Panc1 (cell line): ENCODE measurements at regions not wholly inside any gene's neighbourhood (a gene's known extent, or its start where the extent isn't known, plus 50 kb on each side); places are given as distances from the start of the nearest gene placed in this dataset.
"Not testable (repeated sequence)": the region's sequence is repeated elsewhere in the genome, so short reads cannot be mapped to it uniquely, and the experiment has no call there.

Source experiments
- ATAC-seq: fragments of 200-7000 bp; cut with Tn5 transposase; 2 replicates; pipeline ENCODE4 v1.9.1; 2020; ENCODE audit warnings: mild to moderate bottlenecking, moderate library complexity
- BruUV-seq: library from RNA; stranded (reverse); fragments of 400-500 nt; replicated peaks from 2 replicates; lab custom pipeline; 2021; lab: Mats Ljungman, UMichigan
- CTCF ChIA-PET: fragments of 300-600 bp; sonication (Branson Sonifier 250); formaldehyde crosslinking; loops from one replicate; lab custom pipeline; 2022; ENCODE audit warnings: antibody characterized with exemption; lab: Charles Lee
- POLR2A ChIA-PET: fragments of 300-600 bp; sonication (Branson Sonifier 250); formaldehyde crosslinking; loops from one replicate; lab custom pipeline; 2022; ENCODE audit warnings: antibody characterized with exemption; lab: Charles Lee
- DNase-seq: peaks from one replicate; pipeline ENCODE4 v3.0.0-alpha.2; 2010; ENCODE audit warnings: low read depth, low spot score
- H3K27ac ChIP-seq: 2 replicates; pipeline ENCODE4 v1.5.1; 2011; ENCODE audit warnings: mild to moderate bottlenecking, low read length, inconsistent platforms
- H3K27me3 ChIP-seq: fragments of 200-500 bp; sonication (Bioruptor generic); 2 replicates; pipeline ENCODE4 v1.6.0; 2014; ENCODE audit warnings: low read length, inconsistent platforms; ENCODE audit not compliant: control insufficient read depth, insufficient read depth
- H3K36me3 ChIP-seq: fragments of 200-500 bp; sonication (Bioruptor generic); 2 replicates; pipeline ENCODE4 v1.5.1; 2014; ENCODE audit warnings: inconsistent platforms, mild to moderate bottlenecking, low read length, moderate library complexity; ENCODE audit not compliant: control insufficient read depth, insufficient read depth
- H3K4me1 ChIP-seq: 2 replicates; pipeline ENCODE4 v1.5.1; 2011; ENCODE audit warnings: inconsistent platforms, mild to moderate bottlenecking, low read length, moderate library complexity; ENCODE audit not compliant: control insufficient read depth, insufficient read depth
- H3K4me3 ChIP-seq, 2 experiments: 2 replicates each; pipeline ENCODE4 v1.5.1; 2011 to 2012; ENCODE audit warnings: low read depth in 2 of 2, low read length in 2 of 2, mild to moderate bottlenecking in 2 of 2, inconsistent platforms in 1 of 2, moderate library complexity in 1 of 2
- H3K9me3 ChIP-seq: fragments of 200-500 bp; sonication (Bioruptor generic); 2 replicates; pipeline ENCODE4 v1.5.1; 2014; ENCODE audit warnings: low read depth, mild to moderate bottlenecking, inconsistent platforms, low read length, moderate library complexity; ENCODE audit not compliant: control insufficient read depth, insufficient read depth
- CTCF ChIP-seq: fragments of 450-650 bp; IDR thresholded peaks from 2 replicates; pipeline ENCODE4 v1.5.1; 2017; ENCODE audit warnings: mild to moderate bottlenecking
- POLR2AphosphoS5 ChIP-seq: IDR thresholded peaks from 2 replicates; pipeline ENCODE4 v1.6.1; 2012; ENCODE audit warnings: mild to moderate bottlenecking, low read depth, low read length, moderate library complexity
- REST ChIP-seq, 2 experiments: IDR thresholded peaks; 2 replicates each; pipeline ENCODE4 v1.6.1; 2011 to 2012; ENCODE audit warnings: low read depth in 2 of 2, control low read depth in 1 of 2, low read length in 1 of 2, mild to moderate bottlenecking in 1 of 2, moderate library complexity in 1 of 2; ENCODE audit not compliant: insufficient read depth in 1 of 2
- SIN3A ChIP-seq: IDR thresholded peaks from 2 replicates; pipeline ENCODE4 v1.6.1; 2012; ENCODE audit warnings: low read depth, mild to moderate bottlenecking, low read length, moderate library complexity, borderline replicate concordance; ENCODE audit not compliant: insufficient read depth
- TCF7L2 ChIP-seq: IDR thresholded peaks from 2 replicates; pipeline ENCODE4 v1.6.1; 2011; ENCODE audit warnings: mild to moderate bottlenecking, low read depth, low read length, inconsistent platforms
- in situ Hi-C: cut with HindIII; loops from 2 replicates; pipeline ENCODE4 v1.10.0; 2016; ENCODE audit warnings: low sequenced_read_pairs, low pct_unique_long_range_greater_than_20kb
- intact Hi-C: fragments of 100-400 bp; cut with micrococcal nuclease; formaldehyde crosslinking; loops from one replicate; pipeline ENCODE4 v1.10.0; 2022; ENCODE audit not compliant: unreplicated experiment

DNA sequence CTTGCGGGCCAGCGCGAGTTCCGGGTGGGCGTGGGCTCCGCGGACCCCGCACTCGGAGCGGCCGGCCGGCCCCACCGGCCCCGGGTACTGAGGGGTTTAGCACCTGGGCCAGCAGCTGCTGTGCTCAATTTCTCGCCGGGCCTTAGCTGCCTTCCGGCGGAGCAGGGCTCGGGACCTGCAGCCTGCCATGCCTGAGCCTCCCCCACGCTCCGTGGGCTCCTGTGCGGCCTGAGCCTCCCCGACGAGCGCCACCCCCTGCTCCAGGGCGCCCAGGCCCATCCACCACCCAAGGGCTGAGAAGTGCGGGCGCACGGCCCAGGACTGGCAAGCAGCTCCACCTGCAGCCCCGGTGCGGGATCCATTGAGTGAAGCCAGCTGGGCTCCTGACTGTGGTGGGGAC, 73.6 kb upstream of the LTA4H start:
- CTCF ChIA-PET, result interaction anchor here (0.6 kb wide), 2 partner anchors 407 to 612 kb away, joined by 3 to 4 read pairs; no protein-coding TSS in a partner anchor
- H3K4me1 ChIP-seq, BruUV-seq, intact Hi-C loops, POLR2A ChIA-PET, H3K36me3 ChIP-seq, H3K27me3 ChIP-seq, H3K9me3 ChIP-seq, H3K27ac ChIP-seq, in situ Hi-C loops, ATAC-seq, DNase-seq, H3K4me3 ChIP-seq: not testable (repeated sequence)

DNA sequence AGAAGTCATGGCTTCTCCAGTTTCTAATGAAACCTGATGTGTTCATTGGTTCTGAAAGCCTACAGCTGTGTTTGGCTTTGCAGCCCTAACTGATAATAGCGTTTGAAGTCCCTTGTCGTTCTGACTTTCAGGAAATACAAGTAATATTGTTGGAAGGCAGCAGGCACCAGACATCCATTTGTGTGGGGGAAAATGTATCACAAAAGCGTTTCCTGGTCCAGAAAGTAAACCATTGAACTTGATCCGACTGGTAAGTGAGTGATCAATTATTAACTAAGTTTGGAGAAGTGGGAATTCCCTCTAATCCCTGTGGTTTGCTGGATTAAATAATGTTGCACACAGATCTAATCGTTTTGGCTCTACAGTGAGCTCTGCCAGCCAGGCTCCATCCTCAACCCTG, 77.3 kb upstream of the LTA4H start:
- Histone ChIP-seq H3K36me3 (no peaks in the 10 kb centered on the region), H3K9me3 (no peaks in the 10 kb centered on the region), H3K4me3 (no peak overlapping the region), H3K27ac (no peak overlapping the region), H3K4me1 (no peaks in the 10 kb centered on the region), H3K27me3 (no peaks in the 10 kb centered on the region; the same call in 1 of the 2 replicates)
- CTCF ChIA-PET, result no interaction called here
- intact Hi-C loops (no loop called here), in situ Hi-C loops (no loop called here)
- DNase-seq, result no peak
- POLR2A ChIA-PET, result no interaction called here
- no peak for TF ChIP-seq TCF7L2
- no peak for TF ChIP-seq POLR2AphosphoS5
- no peak for TF ChIP-seq REST (IDR thresholded peaks at IDR 0.05; ENCODE audit: insufficient read depth in 1 of 2, low read depth in 2 of 2, low read length in 1 of 2)
- no peak for TF ChIP-seq SIN3A
- no peak for TF ChIP-seq CTCF
- no TSS peak for BruUV-seq
- no peak for ATAC-seq

GRCh38 chr12:96117460-96117859, 76.7 kb upstream of the ELK3 start:
- CTCF ChIA-PET, result no interaction called here
- Histone ChIP-seq H3K27ac (no peak overlapping the region), H3K4me1 (no peaks in the 10 kb centered on the region), H3K9me3 (no peaks in the 10 kb centered on the region), H3K36me3 (no peaks in the 10 kb centered on the region), H3K27me3 (no peaks in the 10 kb centered on the region), H3K4me3 (no peak overlapping the region)
- intact Hi-C loops, result no loop called here
- ATAC-seq, result no peak
- no peak for DNase-seq
- no peak for TF ChIP-seq REST (IDR thresholded peaks at IDR 0.05; ENCODE audit: insufficient read depth in 1 of 2, low read depth in 2 of 2, low read length in 1 of 2)
- TF ChIP-seq CTCF, result no peak
- TF ChIP-seq TCF7L2, result no peak
- TF ChIP-seq POLR2AphosphoS5, result no peak
- no peak for TF ChIP-seq SIN3A
- in situ Hi-C loops, result no loop called here
- POLR2A ChIA-PET, result no interaction called here
- no TSS peak for BruUV-seq
